Kidney epithelial cell (primary cell): ENCODE measurements at regions not wholly inside any gene's neighbourhood (a gene's known extent, or its start where the extent isn't known, plus 50 kb on each side); places are given as distances from the start of the nearest gene placed in this dataset.
"Not testable (repeated sequence)": the region's sequence is repeated elsewhere in the genome, so short reads cannot be mapped to it uniquely, and the experiment has no call there.

Experiments used
- DNase-seq: peaks from one replicate; pipeline ENCODE4 v3.0.0-alpha.2; 2010; ENCODE audit warnings: low read depth
- H3K27me3 ChIP-seq: 2 replicates; pipeline ENCODE4 v1.6.0; 2011; ENCODE audit warnings: low read length; ENCODE audit not compliant: control insufficient read depth, insufficient read depth
- H3K36me3 ChIP-seq: 2 replicates; pipeline ENCODE4 v1.5.1; 2011; ENCODE audit warnings: low read length; ENCODE audit not compliant: control insufficient read depth, insufficient read depth
- H3K4me3 ChIP-seq: 2 replicates; pipeline ENCODE4 v1.5.1; 2011; ENCODE audit warnings: low read depth, mild to moderate bottlenecking, control low read depth, low read length
- TF ChIP-seq, protein P1 (sequence below): IDR thresholded peaks from 2 replicates; pipeline ENCODE4 v1.5.1; 2011; ENCODE audit warnings: mild to moderate bottlenecking, moderate library complexity, low read length, control low read depth, inconsistent platforms; ENCODE audit not compliant: insufficient read depth, poor library complexity, severe bottlenecking

- Histone ChIP-seq H3K27me3 (peaks cover 18% of the 10 kb centered on the region), H3K36me3 (no peaks in the 10 kb centered on the region), H3K4me3 (no peak overlapping the region)
- TF ChIP-seq, protein P1, sequence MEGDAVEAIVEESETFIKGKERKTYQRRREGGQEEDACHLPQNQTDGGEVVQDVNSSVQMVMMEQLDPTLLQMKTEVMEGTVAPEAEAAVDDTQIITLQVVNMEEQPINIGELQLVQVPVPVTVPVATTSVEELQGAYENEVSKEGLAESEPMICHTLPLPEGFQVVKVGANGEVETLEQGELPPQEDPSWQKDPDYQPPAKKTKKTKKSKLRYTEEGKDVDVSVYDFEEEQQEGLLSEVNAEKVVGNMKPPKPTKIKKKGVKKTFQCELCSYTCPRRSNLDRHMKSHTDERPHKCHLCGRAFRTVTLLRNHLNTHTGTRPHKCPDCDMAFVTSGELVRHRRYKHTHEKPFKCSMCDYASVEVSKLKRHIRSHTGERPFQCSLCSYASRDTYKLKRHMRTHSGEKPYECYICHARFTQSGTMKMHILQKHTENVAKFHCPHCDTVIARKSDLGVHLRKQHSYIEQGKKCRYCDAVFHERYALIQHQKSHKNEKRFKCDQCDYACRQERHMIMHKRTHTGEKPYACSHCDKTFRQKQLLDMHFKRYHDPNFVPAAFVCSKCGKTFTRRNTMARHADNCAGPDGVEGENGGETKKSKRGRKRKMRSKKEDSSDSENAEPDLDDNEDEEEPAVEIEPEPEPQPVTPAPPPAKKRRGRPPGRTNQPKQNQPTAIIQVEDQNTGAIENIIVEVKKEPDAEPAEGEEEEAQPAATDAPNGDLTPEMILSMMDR = no peak
- DNase-seq = no peak
These were observed 101.2 kb downstream of the OLFM1 start for GRCh38 chr9:135188681-135189151.

DNA sequence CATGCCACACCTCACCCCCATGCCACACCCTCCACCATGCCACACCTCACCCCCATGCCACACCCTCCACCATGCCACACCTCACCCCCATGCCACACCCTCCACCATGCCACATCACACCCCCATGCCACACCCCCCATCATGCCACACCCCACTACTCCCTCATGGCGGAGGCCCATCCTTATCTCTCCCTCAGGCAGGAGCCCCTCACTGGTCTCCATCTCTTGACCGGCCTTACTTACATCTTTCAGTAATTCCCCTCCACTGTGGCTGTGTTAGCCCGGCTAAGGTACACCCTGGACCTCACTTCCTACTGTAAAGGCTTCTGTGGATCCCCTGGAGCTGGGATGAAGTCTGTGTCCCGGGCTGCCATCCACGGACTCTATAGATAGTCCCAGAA, 102.0 kb downstream of the OLFM1 start:
- Histone ChIP-seq H3K27me3 (peaks cover 11% of the 10 kb centered on the region), H3K36me3 (no peaks in the 10 kb centered on the region), H3K4me3 (no peak overlapping the region)
- no peak for DNase-seq
- TF ChIP-seq, protein P1 = no peak

GRCh38 chr9:135190789-135191577, 103.5 kb downstream of the OLFM1 start:
- H3K27me3 ChIP-seq = peaks cover 2% of the 10 kb centered on the region
- no peaks in the 10 kb centered on the region for H3K36me3 ChIP-seq
- TF ChIP-seq, protein P1 = no peak
- H3K4me3 ChIP-seq = no peak overlapping the region
- DNase-seq = no peak

- no peaks in the 10 kb centered on the region for H3K36me3 ChIP-seq
- no peak overlapping the region for H3K4me3 ChIP-seq
- TF ChIP-seq, protein P1 = no peak
- no peak for DNase-seq
- peaks cover under 1% of the 10 kb centered on the region for H3K27me3 ChIP-seq
These were observed 105.2 kb downstream of the OLFM1 start for GRCh38 chr9:135192686-135193085.

GRCh38 chr9:135195975-135196374, 108.5 kb downstream of the OLFM1 start:
- not testable (repeated sequence) for H3K4me3 ChIP-seq, DNase-seq, H3K36me3 ChIP-seq, H3K27me3 ChIP-seq

- DNase-seq = no peak
- no peaks in the 10 kb centered on the region for H3K36me3 ChIP-seq
- H3K4me3 ChIP-seq = no peak overlapping the region
- TF ChIP-seq, protein P1 = no peak
- peaks cover 8% of the 10 kb centered on the region for H3K27me3 ChIP-seq
These were observed 109.0 kb downstream of the OLFM1 start for GRCh38 chr9:135196474-135196873.
